ENCODE measurements at regions not wholly inside any gene's neighbourhood (a gene's known extent, or its start where the extent isn't known, plus 50 kb on each side); places are given as distances from the start of the nearest gene placed in this dataset.
"Not testable (repeated sequence)": the region's sequence is repeated elsewhere in the genome, so short reads cannot be mapped to it uniquely, and the experiment has no call there.

- DNase-seq: no peak
Measured at GRCh38 chr2:228648541-228648940, 467.1 kb upstream of the SPHKAP start.

GRCh38 chr2:228646061-228646460, 464.6 kb upstream of the SPHKAP start:
- no peak for DNase-seq

GRCh38 chr2:228644199-228644598, 462.7 kb upstream of the SPHKAP start:
- no peak for DNase-seq

- DNase-seq: no peak
Measured at GRCh38 chr2:228642861-228643260, 461.4 kb upstream of the SPHKAP start.

- DNase-seq: no peak
Measured at GRCh38 chr2:228630786-228631185, 449.3 kb upstream of the SPHKAP start.

GRCh38 chr2:228629251-228629650, 447.8 kb upstream of the SPHKAP start:
- no peak for DNase-seq

DNA sequence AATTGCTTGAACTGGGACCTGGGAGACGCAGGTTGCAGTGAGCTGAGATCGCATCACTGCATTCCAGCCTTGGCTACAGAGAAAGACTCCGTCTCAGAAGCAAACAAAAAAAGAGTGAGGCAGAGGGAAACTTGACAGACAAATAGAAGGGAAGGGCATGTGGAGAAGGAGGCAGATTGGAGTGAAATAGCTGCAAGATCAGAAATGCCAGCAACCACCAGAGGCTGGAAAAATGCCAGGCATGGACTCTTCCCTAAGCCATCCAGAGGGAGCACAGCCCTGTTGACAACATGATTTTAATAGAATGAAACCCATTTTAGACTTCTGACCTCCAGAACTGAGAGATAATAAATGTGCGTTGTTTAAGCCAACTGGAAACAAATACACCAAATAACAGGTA, 447.2 kb upstream of the SPHKAP start:
- no peak for DNase-seq

DNA sequence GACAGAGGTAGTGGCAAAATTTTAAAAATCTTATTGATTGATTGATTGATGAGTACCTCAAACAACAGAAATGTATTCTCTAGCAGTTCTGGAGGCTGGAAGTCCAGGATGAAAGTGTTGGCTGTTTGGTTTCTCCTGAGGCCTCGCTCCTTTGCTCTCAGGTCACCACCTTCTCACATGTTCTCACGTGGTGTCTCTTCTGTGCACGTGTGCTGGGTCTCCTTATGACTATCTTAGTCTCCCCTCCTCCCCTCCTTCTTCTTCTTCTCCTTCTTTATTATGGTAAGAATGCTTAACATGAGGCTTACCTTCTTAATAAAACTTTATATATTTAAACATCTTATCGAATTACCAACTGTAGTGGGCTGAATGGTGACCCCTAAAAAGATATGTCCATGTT, 446.0 kb upstream of the SPHKAP start:
- DNase-seq: no peak

DNA sequence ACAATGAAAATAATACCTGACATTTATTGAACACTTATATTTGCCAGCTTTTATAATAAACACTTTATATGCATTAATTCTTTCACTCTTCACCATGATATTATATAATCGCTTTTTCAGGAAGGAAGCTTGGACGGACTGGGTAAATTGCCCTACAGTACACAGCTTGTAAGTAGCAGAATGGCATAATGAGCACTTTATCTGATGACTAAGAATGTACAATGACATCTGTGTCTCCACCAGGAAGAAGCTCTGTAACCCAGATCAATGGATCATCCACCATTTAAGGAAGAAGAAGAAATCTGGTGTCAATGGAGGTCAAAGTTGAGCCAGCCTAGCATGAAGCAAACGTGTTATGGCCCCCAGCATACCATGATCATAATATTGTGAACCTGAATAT, 444.0 kb upstream of the SPHKAP start:
- DNase-seq: no peak

DNA sequence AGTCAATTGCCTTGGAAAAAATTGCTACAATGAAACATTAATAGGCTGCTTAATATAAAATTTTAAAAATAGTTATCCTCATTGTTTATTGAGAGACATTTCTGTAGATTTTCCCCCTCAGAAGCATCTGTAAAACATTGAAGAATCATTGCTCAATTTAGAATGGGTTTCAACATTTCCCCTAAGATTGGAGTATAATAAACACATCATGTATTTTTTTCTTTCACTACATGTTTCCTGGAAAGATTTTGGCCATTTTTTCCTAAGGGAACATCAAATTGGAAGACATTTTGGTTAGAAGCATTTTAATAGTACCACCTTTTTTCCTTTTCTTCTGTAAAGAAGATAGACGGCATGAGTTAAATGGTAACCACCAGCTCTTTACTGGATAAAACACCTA, 443.2 kb upstream of the SPHKAP start:
- no peak for DNase-seq

GRCh38 chr2:228615496-228615895, 434.0 kb upstream of the SPHKAP start:
- DNase-seq: no peak

GRCh38 chr2:228614741-228615140, 433.3 kb upstream of the SPHKAP start:
- DNase-seq: no peak

DNA sequence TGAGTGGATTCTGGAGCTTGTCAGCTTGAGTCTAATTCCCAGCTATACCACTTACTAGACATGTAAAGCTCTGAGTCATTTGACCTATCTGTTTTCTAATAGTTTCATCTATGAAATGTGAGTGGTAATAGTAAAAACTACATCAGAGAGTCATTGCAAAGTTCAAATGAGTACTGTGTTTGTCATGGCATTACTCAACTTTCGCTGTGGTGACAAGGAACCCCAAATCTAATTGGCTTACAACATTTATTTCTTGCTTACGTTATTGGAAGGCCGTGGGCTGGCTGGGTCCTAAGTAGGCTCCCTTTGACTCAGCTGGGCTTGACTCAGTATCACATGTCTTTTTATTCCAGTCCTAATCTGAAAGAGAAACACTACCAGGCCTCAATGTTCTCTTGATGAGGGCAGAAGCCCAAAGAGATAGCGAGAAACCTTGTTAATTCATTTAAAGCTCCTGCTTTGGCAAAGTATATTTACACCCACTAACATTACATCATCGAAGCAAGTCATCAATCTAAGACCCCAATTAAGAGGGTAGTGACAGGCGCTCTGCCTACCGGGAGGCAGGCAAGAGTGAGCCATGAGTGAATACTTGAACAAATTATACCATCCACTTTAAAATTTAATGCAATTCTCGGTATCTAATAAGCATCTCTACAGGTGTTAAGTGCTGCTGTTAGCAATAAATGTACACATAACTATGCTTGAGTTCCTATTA, 431.8 kb upstream of the SPHKAP start:
- peak; percentile 17 for DNase-seq

- DNase-seq: no peak
Measured at GRCh38 chr2:228611171-228611570, 429.7 kb upstream of the SPHKAP start.

DNA sequence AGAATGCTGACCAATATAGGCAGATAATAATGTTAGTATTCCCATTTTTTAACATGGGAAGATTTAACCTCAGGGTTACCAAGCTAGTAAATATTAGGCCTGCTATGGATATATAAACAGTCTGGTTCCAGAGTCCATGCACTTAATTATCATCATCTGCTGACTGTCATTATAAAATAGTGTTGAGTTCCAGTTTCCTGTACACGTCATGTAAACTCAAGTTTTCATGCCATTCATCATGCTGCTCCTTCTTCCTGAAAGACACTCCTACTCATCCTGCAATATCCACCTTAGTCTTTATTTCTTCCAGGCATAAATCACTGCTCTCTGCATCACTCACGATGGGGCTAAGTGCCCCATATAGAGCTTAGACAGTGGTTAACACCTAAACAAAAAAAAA, 420.8 kb upstream of the SPHKAP start:
- no peak for DNase-seq

- no peak for DNase-seq
Measured at GRCh38 chr2:228600265-228600664, 418.8 kb upstream of the SPHKAP start.

DNA sequence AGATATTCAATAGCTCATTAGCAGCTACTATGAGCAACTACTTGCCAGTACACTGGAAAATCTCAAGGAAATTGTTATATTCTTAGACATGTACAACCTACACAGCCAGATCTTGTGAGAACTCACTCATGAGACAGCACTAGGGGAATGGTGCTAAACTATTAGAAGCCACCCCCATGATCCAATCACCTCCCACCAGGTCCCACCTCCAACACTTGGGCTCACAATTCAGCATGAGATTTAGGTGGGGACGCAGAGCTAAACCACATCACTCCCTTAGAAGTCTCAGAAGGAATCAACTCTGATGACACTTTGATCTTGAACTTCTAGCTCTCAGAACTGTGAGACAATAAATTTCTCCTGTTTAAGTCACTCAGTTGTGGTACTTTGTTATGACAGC, 418.3 kb upstream of the SPHKAP start:
- no peak for DNase-seq

DNA sequence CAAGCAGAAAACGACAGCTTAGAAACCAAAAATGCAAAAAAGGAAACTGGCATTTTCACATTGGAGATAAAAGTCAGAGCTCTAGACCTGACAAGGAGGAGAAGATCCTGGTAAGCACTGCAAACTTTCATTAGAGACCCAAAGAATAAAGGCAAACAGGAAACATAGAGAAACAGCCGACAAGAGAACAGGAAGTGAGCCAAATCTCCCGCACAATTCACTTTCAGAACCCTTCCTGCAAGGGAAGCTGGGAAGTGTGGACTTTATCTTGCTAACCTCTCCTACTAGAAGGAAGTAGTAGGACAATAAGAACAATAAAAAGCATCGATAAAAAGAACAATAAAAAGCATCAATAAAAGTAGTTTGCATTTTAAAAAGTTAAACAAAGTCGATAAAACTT, 417.8 kb upstream of the SPHKAP start:
- no peak for DNase-seq

- DNase-seq: no peak
Measured at GRCh38 chr2:228597032-228597431, 415.5 kb upstream of the SPHKAP start.

GRCh38 chr2:228594012-228594411, 412.5 kb upstream of the SPHKAP start:
- DNase-seq: no peak

- DNase-seq: no peak
Measured at GRCh38 chr2:228592925-228593324, 411.4 kb upstream of the SPHKAP start.

DNA sequence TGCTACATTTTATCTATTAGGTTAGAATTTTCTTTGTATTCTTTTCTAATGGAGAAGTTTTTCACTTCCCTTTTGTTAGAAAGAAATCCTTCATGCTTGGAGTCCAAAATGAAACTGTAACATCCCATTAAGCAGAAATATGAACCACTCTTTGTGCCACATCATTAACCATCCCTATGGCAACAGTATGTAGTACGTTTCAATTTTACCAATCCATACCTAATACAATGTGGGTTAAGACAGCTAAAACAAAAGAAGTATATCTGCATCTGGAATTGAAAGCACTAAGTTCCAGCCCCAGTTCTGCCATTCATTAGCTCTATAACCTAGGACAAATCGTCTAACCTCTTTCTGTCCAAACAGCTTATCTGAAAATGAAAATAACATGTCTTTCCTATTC, 409.2 kb upstream of the SPHKAP start:
- DNase-seq: no peak

GRCh38 chr2:228589115-228589514, 407.6 kb upstream of the SPHKAP start:
- no peak for DNase-seq

GRCh38 chr2:228581731-228582130, 400.2 kb upstream of the SPHKAP start:
- DNase-seq: no peak

GRCh38 chr2:228575897-228576296, 394.4 kb upstream of the SPHKAP start:
- no peak for DNase-seq

DNA sequence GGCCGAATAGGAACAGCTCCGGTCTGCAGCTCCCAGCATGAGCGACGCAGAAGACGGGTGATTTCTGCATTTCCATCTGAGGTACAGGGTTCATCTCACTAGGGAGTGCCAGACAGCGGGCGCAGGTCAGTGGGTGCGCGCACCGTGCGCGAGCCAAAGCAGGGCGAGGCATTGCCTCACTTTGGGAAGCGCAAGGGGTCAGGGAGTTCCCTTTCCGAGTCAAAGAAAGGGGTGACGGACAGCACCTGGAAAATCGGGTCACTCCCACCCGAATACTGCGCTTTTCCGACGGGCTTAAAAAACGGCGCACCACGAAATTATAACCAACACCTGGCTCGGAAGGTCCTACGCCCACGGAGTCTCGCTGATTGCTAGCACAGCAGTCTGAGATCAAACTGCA, 386.8 kb upstream of the SPHKAP start:
- not testable (repeated sequence) for DNase-seq

All from SHP77 treated with DMSO at 0.1 percent for 48 hours (cell line).